Astrocyte (in vitro differentiated cells and primary cell): ENCODE measurements at regions not wholly inside any gene's neighbourhood (a gene's known extent, or its start where the extent isn't known, plus 50 kb on each side); places are given as distances from the start of the nearest gene placed in this dataset.

ENCODE experiments used
- EZH2 ChIP-seq: IDR thresholded peaks from 2 replicates; pipeline ENCODE4 v1.6.1; 2012; ENCODE audit warnings: mild to moderate bottlenecking, low read length, inconsistent platforms; ENCODE audit not compliant: insufficient read depth
- TF ChIP-seq, protein P1 (sequence below): IDR thresholded peaks from 2 replicates; pipeline ENCODE4 v1.5.1; 2011; ENCODE audit warnings: low read depth, mild to moderate bottlenecking, inconsistent platforms, low read length, moderate library complexity; ENCODE audit not compliant: insufficient read depth

- TF ChIP-seq EZH2, result no peak
- TF ChIP-seq, protein P1, sequence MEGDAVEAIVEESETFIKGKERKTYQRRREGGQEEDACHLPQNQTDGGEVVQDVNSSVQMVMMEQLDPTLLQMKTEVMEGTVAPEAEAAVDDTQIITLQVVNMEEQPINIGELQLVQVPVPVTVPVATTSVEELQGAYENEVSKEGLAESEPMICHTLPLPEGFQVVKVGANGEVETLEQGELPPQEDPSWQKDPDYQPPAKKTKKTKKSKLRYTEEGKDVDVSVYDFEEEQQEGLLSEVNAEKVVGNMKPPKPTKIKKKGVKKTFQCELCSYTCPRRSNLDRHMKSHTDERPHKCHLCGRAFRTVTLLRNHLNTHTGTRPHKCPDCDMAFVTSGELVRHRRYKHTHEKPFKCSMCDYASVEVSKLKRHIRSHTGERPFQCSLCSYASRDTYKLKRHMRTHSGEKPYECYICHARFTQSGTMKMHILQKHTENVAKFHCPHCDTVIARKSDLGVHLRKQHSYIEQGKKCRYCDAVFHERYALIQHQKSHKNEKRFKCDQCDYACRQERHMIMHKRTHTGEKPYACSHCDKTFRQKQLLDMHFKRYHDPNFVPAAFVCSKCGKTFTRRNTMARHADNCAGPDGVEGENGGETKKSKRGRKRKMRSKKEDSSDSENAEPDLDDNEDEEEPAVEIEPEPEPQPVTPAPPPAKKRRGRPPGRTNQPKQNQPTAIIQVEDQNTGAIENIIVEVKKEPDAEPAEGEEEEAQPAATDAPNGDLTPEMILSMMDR, result no peak
Observed at GRCh38 chr14:76974365-76974764, 54.1 kb downstream of the IRF2BPL start.
